ENCODE measurements at regions not wholly inside any gene's neighbourhood (a gene's known extent, or its start where the extent isn't known, plus 50 kb on each side); places are given as distances from the start of the nearest gene placed in this dataset.

- no peak for TF ChIP-seq CTCF (IDR thresholded peaks at IDR 0.05)
- no peak for TF ChIP-seq POLR2A (IDR thresholded peaks at IDR 0.05)
These were observed 92.7 kb downstream of the DACT2 start for GRCh38 chr6:168226902-168227318.

Data from body of pancreas (tissue), 4 donors.